ENCODE measurements at regions not wholly inside any gene's neighbourhood (a gene's known extent, or its start where the extent isn't known, plus 50 kb on each side); places are given as distances from the start of the nearest gene placed in this dataset.

- no peak for DNase-seq (ENCODE audit: low spot score)
- no peak for TF ChIP-seq CTCF (IDR thresholded peaks at IDR 0.05; ENCODE audit: extremely low read depth, missing control alignments)
These were observed 101.3 kb upstream of the NPFFR2 start for GRCh38 chr4:71930459-71930858.

DNA sequence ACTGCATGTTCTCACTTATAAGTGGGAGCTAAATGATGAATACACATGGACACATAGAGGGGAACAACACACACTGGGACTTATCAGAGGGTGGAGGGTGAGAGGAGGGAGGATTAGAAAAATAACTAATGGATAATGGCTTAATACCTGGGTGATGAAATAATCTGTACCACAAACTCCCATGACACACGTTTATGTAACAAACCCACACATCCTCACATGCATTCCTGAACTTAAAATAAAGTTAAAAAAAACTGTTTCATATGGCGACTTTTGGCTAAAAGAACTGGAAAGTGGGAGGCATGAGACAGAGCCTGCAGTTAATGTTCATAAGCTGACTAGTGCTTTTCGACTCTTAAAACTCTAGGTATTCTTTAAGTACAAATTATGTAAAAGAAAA, 98.9 kb upstream of the NPFFR2 start:
- no peak for DNase-seq (ENCODE audit: low spot score)
- no peak for TF ChIP-seq CTCF (IDR thresholded peaks at IDR 0.05; ENCODE audit: extremely low read depth, missing control alignments)

DNA sequence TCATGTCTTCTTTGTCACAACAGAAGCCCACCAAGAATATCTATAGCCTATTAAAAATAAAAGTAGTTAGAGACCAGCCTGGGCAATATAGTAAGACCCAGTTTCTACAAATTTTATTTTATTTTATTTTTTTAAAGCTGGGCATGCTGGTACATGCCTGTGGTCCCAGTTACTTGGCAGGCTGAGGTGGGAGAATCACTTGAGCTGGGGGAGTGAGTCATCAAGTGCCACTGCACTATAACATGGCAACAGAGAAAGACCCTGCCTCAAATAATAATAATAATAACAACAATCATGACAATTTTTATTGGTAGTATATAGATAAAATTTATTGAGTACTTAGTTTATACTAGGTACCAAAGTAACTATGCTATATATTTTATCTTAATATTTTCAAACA, 93.0 kb upstream of the NPFFR2 start:
- no peak for DNase-seq (ENCODE audit: low spot score)
- no peak for TF ChIP-seq CTCF (IDR thresholded peaks at IDR 0.05; ENCODE audit: extremely low read depth, missing control alignments)

GRCh38 chr4:71941001-71941400, 90.8 kb upstream of the NPFFR2 start:
- peak; percentile 6 for TF ChIP-seq CTCF (IDR thresholded peaks at IDR 0.05; ENCODE audit: extremely low read depth, missing control alignments)
- peak; percentile 8 for DNase-seq (ENCODE audit: low spot score)

DNA sequence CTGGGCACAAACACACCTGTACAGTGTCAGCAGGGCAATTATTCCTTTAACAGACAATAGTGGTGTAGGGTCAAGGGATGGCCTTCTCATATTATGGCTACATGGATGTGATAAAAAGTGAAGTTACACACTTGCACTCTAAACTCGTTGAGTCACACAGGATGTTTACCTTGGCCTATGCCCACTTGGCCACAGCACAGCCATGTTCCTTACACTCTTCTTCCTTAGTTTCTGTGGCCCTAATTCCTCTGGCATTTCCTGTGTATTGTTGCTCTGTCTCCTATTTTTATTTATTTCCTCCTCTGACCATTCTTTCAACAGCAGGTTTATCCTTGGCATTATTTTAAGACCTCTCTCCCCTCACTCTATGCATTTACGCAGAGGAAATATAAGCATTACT, 86.8 kb upstream of the NPFFR2 start:
- no peak for DNase-seq (ENCODE audit: low spot score)
- TF ChIP-seq CTCF (IDR thresholded peaks at IDR 0.05; ENCODE audit: extremely low read depth, missing control alignments), result no peak

DNA sequence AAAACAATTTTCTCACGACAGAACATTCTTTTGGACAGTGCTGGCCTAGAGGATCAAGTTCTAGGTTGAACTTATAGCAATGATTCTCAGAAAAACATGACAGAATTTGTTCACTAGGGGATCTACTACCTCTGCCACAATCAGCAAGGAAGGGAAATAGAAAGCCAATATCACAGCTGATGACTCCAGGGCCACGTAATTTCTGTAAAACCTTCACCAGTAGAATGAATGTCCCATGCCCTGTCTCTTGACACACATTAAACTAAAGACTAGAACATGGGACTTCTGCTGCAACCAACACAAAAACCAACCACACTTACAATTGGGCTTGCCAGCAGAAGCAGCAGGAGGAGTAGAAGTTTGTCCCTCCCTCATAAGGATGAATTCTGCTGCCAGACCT, 86.0 kb upstream of the NPFFR2 start:
- no peak for DNase-seq (ENCODE audit: low spot score)
- TF ChIP-seq CTCF (IDR thresholded peaks at IDR 0.05; ENCODE audit: extremely low read depth, missing control alignments), result no peak

DNA sequence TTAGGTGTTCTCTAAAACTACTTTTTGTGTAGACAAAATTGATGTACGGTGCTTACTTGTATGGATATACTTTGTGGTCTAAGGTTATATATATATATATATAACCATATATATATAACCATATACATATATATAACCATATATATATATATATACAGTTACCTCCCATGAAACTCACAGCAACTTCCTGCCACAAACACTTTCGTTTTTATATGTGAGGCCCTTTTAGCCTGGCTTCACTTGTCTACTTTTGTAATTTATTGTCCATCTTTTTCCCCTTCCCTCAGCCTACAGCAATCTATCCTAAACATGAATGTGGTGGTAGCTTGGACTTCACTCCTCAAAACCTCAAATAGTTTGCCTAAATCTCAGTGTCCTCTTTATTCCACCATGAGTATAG, 72.8 kb upstream of the NPFFR2 start:
- no peak for TF ChIP-seq CTCF (IDR thresholded peaks at IDR 0.05; ENCODE audit: extremely low read depth, missing control alignments)
- no peak for DNase-seq (ENCODE audit: low spot score)
